Stimulated activated CD4-positive, alpha-beta T cell treated with anti-CD3 and anti-CD28 coated beads, TNF-alpha, amount 100 ng/mL, for 24 hours (primary cell): ENCODE measurements at regions not wholly inside any gene's neighbourhood (a gene's known extent, or its start where the extent isn't known, plus 50 kb on each side); places are given as distances from the start of the nearest gene placed in this dataset.
A peak's percentile ranks its signal among the peaks of the same experiment; 100 is the strongest.
"Not testable (repeated sequence)": the region's sequence is repeated elsewhere in the genome, so short reads cannot be mapped to it uniquely, and the experiment has no call there.

Experiments used
- DNase-seq, 3 experiments: peaks; one replicate each; pipeline ENCODE4 v3.0.0-alpha.2; 2020; ENCODE audit warnings: low read depth in 3 of 3

GRCh38 chr7:149604521-149604920 lies 106.9 kb upstream of the ZNF746 start:
- no peak for DNase-seq

GRCh38 chr7:149600669-149601330 lies 103.2 kb upstream of the ZNF746 start:
- peak in 2 of 3 experiments; percentile 12 to 62 for DNase-seq

- DNase-seq = no peak
Measured at GRCh38 chr7:149599636-149600206, 102.1 kb upstream of the ZNF746 start.

GRCh38 chr7:149598721-149599308 lies 101.2 kb upstream of the ZNF746 start:
- DNase-seq = peak in 1 of 3 experiments; percentile 15

GRCh38 chr7:149597789-149598188 lies 100.2 kb upstream of the ZNF746 start:
- DNase-seq = not testable (repeated sequence)

- no peak for DNase-seq
Measured at GRCh38 chr7:149595541-149595940, 97.9 kb upstream of the ZNF746 start.

GRCh38 chr7:149595078-149595477 lies 97.5 kb upstream of the ZNF746 start:
- no peak for DNase-seq

- no peak for DNase-seq
Measured at GRCh38 chr7:149588930-149589329, 91.3 kb upstream of the ZNF746 start.

- no peak for DNase-seq
Measured at GRCh38 chr7:149586646-149587645, 89.3 kb upstream of the ZNF746 start.

GRCh38 chr7:149584530-149584929 lies 86.9 kb upstream of the ZNF746 start:
- no peak for DNase-seq

GRCh38 chr7:149584009-149584408 lies 86.4 kb upstream of the ZNF746 start:
- no peak for DNase-seq

- no peak for DNase-seq
Measured at GRCh38 chr7:149580328-149580727, 82.7 kb upstream of the ZNF746 start.

- not testable (repeated sequence) for DNase-seq
Measured at GRCh38 chr7:149579365-149579764, 81.8 kb upstream of the ZNF746 start.

- DNase-seq = not testable (repeated sequence)
Measured at GRCh38 chr7:149574428-149574827, 76.8 kb upstream of the ZNF746 start.

GRCh38 chr7:149573519-149573918 lies 75.9 kb upstream of the ZNF746 start:
- no peak for DNase-seq

- DNase-seq = not testable (repeated sequence)
Measured at GRCh38 chr7:149572920-149573319, 75.3 kb upstream of the ZNF746 start.

- no peak for DNase-seq
Measured at GRCh38 chr7:149570784-149571183, 73.2 kb upstream of the ZNF746 start.

GRCh38 chr7:149569726-149570422 lies 72.3 kb upstream of the ZNF746 start:
- DNase-seq = no peak

GRCh38 chr7:149569025-149569725 lies 71.6 kb upstream of the ZNF746 start:
- no peak for DNase-seq

GRCh38 chr7:149568218-149568617 lies 70.6 kb upstream of the ZNF746 start:
- no peak for DNase-seq

- no peak for DNase-seq
Measured at GRCh38 chr7:149566103-149566502, 68.5 kb upstream of the ZNF746 start.
